Dendritic cell treated with granulocyte-macrophage colony-stimulating factor and Interleukin-4, amounts not matched to agents 40 ng/mL and 50 ng/mL, for 4 days (primary cell): ENCODE measurements at regions not wholly inside any gene's neighbourhood (a gene's known extent, or its start where the extent isn't known, plus 50 kb on each side); places are given as distances from the start of the nearest gene placed in this dataset.
A peak's percentile ranks its signal among the peaks of the same experiment; 100 is the strongest.
"Not testable (repeated sequence)": the region's sequence is repeated elsewhere in the genome, so short reads cannot be mapped to it uniquely, and the experiment has no call there.

ENCODE experiments used
- H3K27ac Mint-ChIP-seq: one replicate; pipeline ENCODE4 v1.8.0; 2022; ENCODE audit warnings: mild to moderate bottlenecking, mixed read lengths
- H3K27me3 Mint-ChIP-seq: one replicate; pipeline ENCODE4 v1.8.0; 2022; ENCODE audit warnings: mild to moderate bottlenecking, mixed read lengths
- H3K36me3 Mint-ChIP-seq: one replicate; pipeline ENCODE4 v1.8.0; 2022; ENCODE audit warnings: low read depth, mixed read lengths
- H3K4me1 Mint-ChIP-seq: one replicate; pipeline ENCODE4 v1.8.0; 2022; ENCODE audit warnings: low read depth, mixed read lengths
- H3K4me3 Mint-ChIP-seq: one replicate; pipeline ENCODE4 v1.8.0; 2022; ENCODE audit warnings: mild to moderate bottlenecking, moderate library complexity, mixed read lengths
- H3K9me3 Mint-ChIP-seq: one replicate; pipeline ENCODE4 v1.8.0; 2022; ENCODE audit warnings: mixed read lengths
- intact Hi-C: fragments of 100-400 bp; cut with micrococcal nuclease; formaldehyde crosslinking; loops from one replicate; pipeline ENCODE4 v1.15.0; 2022

GRCh38 chr10:15442056-15442455, 71.0 kb upstream of the FAM171A1 start:
- Mint-ChIP-seq H3K36me3 (no peaks in the 10 kb centered on the region), H3K4me1 (no peaks in the 10 kb centered on the region), H3K27ac (no peak overlapping the region), H3K27me3 (peaks cover 18% of the 10 kb centered on the region), H3K4me3 (no peak overlapping the region), H3K9me3 (no peaks in the 10 kb centered on the region)
- intact Hi-C loops = no loop called here

GRCh38 chr10:15440204-15440711, 69.2 kb upstream of the FAM171A1 start:
- no peaks in the 10 kb centered on the region for H3K36me3 Mint-ChIP-seq
- H3K27me3 Mint-ChIP-seq = peaks cover 18% of the 10 kb centered on the region
- intact Hi-C loops = no loop called here
- no peak overlapping the region for H3K27ac Mint-ChIP-seq
- H3K4me3 Mint-ChIP-seq = no peak overlapping the region
- no peaks in the 10 kb centered on the region for H3K9me3 Mint-ChIP-seq
- H3K4me1 Mint-ChIP-seq = no peaks in the 10 kb centered on the region

DNA sequence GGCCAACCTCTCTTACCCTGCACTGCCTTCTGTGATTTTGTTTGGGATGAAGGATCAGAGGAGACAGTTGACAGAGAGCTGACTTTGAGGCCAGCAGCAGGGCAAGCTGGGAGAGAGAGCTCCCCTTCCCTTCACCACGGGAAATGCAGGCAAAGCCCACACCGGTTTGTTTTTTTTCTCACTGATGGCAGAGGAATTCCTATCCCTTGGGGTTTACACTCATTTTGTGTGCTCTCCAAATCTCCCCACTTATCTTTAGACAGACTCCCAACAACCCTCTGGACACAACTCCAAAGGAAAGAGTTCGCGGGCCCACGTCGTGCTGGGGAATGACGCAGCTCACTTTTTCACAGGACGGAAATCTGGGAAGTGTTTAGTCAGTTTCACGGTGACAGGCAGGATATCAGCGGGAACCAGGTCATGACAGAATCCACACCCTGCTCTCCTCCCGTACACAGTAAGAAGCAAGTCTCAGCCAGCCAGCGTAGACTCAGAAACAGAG, 68.3 kb upstream of the FAM171A1 start:
- H3K27me3 Mint-ChIP-seq = peaks cover 21% of the 10 kb centered on the region
- peaks cover 2% of the 10 kb centered on the region for H3K4me1 Mint-ChIP-seq
- intact Hi-C loops = no loop called here
- no peaks in the 10 kb centered on the region for H3K9me3 Mint-ChIP-seq
- no peak overlapping the region for H3K4me3 Mint-ChIP-seq
- no peaks in the 10 kb centered on the region for H3K36me3 Mint-ChIP-seq
- no peak overlapping the region for H3K27ac Mint-ChIP-seq

DNA sequence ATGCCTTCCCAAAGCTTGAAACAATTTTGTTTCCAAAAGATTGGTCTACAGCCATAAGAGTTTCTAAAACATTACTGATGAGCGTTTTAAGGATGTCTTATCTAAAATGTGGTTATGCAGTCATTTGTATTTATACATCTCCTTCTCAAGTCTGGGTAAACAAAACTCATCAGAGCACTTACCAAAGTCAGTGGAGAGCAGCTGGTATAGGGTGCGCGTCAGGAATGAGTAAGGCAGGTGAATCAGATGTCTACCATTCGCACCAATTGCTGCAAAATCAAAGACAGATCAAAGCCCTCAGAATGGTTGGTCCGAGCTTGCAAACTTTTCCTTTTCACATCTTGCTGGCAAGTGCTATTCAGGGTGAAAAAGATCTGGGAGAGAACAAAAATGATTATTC, 65.6 kb upstream of the FAM171A1 start:
- Mint-ChIP-seq H3K27ac (no peak overlapping the region), H3K36me3 (no peaks in the 10 kb centered on the region), H3K27me3 (peaks cover 21% of the 10 kb centered on the region), H3K4me1 (peaks cover 7% of the 10 kb centered on the region), H3K4me3 (no peak overlapping the region), H3K9me3 (no peaks in the 10 kb centered on the region)
- intact Hi-C loops = no loop called here

GRCh38 chr10:15433850-15434537, 62.9 kb upstream of the FAM171A1 start:
- Mint-ChIP-seq H3K27ac (no peak overlapping the region), H3K27me3 (peaks cover 8% of the 10 kb centered on the region)
- intact Hi-C loops = loop anchor here (5.0 kb wide), 1 partner anchor 293 kb away; no protein-coding TSS in a partner anchor

DNA sequence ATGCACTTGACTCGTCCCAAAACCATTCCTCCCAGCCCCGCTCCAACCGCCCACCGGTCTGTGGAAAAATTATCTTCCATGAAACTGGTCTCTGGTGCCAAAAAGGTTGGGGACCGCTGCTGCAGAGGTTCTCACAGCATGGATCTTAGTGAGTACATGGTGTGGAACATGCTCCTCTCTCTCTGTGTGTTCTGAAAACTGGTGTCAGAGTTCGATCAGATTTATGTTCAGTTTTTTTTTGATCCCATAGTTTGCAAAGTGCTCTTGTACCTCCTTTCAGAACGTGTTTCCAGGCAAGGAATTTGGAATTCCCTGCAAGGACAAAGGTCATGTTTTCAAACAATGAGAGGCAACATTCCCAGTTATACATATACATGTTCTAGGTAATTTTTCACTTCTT, 61.2 kb upstream of the FAM171A1 start:
- Mint-ChIP-seq H3K36me3 (no peaks in the 10 kb centered on the region), H3K4me3 (no peak overlapping the region), H3K27ac (no peak overlapping the region), H3K27me3 (peaks cover 3% of the 10 kb centered on the region), H3K9me3 (no peaks in the 10 kb centered on the region), H3K4me1 (peaks cover 7% of the 10 kb centered on the region)
- intact Hi-C loops = loop anchor here (5.0 kb wide), 1 partner anchor 295 kb away; no protein-coding TSS in a partner anchor

More at GRCh38 chr10:15433850-15434537, 62.9 kb upstream of the FAM171A1 start:
- H3K4me3 Mint-ChIP-seq = peak overlapping the region; percentile 80
- peaks cover 7% of the 10 kb centered on the region for H3K4me1 Mint-ChIP-seq
- H3K9me3 Mint-ChIP-seq = no peaks in the 10 kb centered on the region
- no peaks in the 10 kb centered on the region for H3K36me3 Mint-ChIP-seq

DNA sequence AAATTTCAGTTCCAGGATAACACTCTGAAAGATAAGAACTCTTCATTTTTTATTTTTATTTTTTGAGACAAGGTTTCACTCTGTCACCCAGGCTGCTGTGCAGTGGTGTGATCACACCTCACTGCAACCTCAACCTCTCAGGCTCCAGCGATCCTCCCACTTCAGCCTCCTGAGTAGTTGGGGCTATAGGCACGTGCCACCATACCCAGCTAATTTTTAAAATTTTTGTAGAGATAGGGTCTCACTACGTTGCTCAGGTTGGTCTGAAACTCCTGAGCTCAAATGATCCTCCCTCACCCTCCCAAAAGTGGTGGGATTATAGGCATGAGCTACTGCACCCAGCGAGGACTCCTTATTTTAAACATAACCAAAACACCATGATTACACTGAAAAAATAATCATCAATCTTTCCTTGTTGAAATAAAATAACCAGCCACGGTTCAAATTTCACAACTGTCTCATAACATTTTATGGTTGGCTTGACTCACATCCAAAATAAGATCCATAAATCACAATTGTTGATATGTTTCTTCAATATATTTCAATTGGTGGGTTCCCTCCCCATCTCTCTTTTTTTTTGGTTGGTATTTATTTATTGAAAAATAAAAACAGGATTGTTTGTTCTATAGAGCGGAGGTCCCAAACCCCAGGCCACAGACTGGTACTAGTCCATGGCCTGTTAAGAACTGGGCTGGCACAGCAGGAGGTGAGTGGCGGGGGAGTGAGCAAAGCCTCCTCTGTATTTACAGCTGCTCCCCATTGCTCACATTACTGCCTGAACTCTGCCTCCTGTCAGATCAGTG, 60.1 kb upstream of the FAM171A1 start:
- Mint-ChIP-seq H3K9me3 (no peaks in the 10 kb centered on the region), H3K4me1 (peaks cover 7% of the 10 kb centered on the region)

DNA sequence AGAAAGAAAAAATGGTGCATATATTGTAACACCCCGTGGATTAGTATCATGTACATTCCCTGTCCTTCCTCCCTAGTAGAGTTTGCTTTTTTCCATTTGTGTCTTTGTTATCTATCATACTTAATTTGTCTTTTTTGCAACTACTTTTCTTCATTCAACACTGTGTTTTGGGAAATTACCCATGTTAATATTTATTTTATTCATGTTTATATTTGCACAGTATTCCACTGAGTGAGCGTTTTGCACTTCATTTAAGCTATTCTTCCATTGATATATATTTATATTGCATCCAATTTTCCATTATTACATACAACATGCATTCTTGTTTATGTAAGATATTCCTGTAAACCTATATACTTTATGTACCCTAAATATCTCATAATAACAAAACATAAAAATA, 57.6 kb upstream of the FAM171A1 start:
- H3K9me3 Mint-ChIP-seq = no peaks in the 10 kb centered on the region
- intact Hi-C loops = no loop called here
- no peaks in the 10 kb centered on the region for H3K36me3 Mint-ChIP-seq
- H3K4me3 Mint-ChIP-seq = no peak overlapping the region
- H3K4me1 Mint-ChIP-seq = no peaks in the 10 kb centered on the region
- no peak overlapping the region for H3K27ac Mint-ChIP-seq
- H3K27me3 Mint-ChIP-seq = no peaks in the 10 kb centered on the region

More for the DNA sequence above, 60.1 kb upstream of the FAM171A1 start:
- intact Hi-C loops = loop anchor here (5.0 kb wide), 1 partner anchor 296 kb away; no protein-coding TSS in a partner anchor
- no peak overlapping the region for H3K4me3 Mint-ChIP-seq
- H3K27me3 Mint-ChIP-seq = peaks cover 3% of the 10 kb centered on the region
- no peaks in the 10 kb centered on the region for H3K36me3 Mint-ChIP-seq
- H3K27ac Mint-ChIP-seq = no peak overlapping the region

DNA sequence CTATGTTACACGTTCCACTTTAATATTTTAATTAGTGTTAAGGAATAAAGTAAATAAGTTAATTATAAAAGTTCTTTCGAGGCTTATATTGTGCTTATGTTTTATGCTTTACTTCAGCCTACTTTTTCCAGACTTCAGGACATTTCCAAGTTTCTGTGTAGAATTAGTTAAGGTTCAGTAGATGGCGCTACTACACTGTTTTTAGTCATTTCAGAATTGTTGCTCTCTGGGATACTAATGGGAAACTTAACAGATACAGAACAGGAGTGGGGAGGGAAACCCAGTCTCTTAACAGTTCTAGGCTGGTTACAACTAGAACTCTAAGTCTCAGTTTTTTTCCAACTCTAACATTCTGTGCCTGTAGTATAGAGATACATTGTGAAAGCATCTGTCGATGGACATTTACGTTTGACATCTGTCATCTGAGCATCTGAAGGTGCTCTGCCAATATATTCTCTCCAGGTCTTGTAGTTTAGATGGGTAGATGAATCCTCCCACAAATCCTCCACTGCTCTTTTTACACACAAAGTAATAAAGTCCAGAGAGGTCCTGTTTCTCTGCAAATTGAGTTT, 56.8 kb upstream of the FAM171A1 start:
- no peak overlapping the region for H3K27ac Mint-ChIP-seq
- H3K4me1 Mint-ChIP-seq = no peaks in the 10 kb centered on the region
- H3K4me3 Mint-ChIP-seq = no peak overlapping the region
- intact Hi-C loops = no loop called here
- no peaks in the 10 kb centered on the region for H3K9me3 Mint-ChIP-seq
- no peaks in the 10 kb centered on the region for H3K36me3 Mint-ChIP-seq
- H3K27me3 Mint-ChIP-seq = no peaks in the 10 kb centered on the region

DNA sequence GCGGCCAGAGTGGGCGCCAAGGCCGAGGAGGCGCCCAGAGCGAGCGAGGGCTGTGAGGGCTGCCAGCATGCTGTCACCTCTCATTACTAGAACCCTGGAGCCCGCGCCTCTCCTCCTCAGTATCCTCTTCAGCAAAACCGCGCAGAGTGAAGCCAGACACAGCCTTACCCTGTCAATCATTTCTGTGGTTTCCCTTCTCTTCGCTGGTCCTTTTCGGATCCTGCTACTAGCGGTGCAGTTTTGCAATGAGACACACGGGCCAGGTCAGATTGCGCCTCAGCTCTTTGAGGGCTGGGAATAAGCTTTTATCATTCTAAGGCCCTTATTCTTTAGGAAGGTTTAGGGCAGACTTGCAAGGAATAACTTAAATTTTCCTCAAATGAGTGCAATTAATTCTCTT, 55.5 kb upstream of the FAM171A1 start:
- Mint-ChIP-seq H3K36me3 (no peaks in the 10 kb centered on the region), H3K27ac (no peak overlapping the region), H3K4me3 (no peak overlapping the region), H3K27me3 (no peaks in the 10 kb centered on the region), H3K4me1 (no peaks in the 10 kb centered on the region), H3K9me3 (no peaks in the 10 kb centered on the region)
- intact Hi-C loops = no loop called here

DNA sequence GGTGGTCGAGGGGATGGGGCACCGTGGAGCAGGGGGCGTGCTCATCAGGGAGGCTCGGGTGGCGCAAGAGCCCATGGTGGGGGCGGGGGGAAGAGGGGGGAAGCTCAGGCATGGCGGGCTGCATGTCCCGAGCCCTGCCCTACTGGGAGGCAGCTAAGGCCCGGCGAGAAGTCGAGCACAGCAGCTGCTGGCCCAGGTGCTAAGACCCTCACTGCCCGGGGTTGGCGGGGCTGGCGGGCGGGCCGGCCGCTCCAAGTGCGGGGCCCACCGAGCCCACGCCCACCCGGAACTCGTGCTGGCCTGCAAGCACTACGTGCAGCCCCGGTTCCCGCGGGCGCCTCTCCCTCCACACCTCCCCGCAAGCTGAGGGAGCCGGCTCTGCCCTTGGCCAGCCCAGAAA, 55.0 kb upstream of the FAM171A1 start:
- Mint-ChIP-seq H3K36me3 (no peaks in the 10 kb centered on the region), H3K27me3 (no peaks in the 10 kb centered on the region), H3K9me3 (no peaks in the 10 kb centered on the region), H3K4me3 (no peak overlapping the region), H3K27ac (no peak overlapping the region), H3K4me1 (no peaks in the 10 kb centered on the region)
- intact Hi-C loops = no loop called here

- H3K27ac Mint-ChIP-seq, H3K9me3 Mint-ChIP-seq, intact Hi-C loops: not testable (repeated sequence)
These were observed 50.8 kb upstream of the FAM171A1 start for GRCh38 chr10:15421875-15422274.

More at GRCh38 chr10:15421875-15422274, 50.8 kb upstream of the FAM171A1 start:
- H3K36me3 Mint-ChIP-seq, H3K27me3 Mint-ChIP-seq, H3K4me1 Mint-ChIP-seq, H3K4me3 Mint-ChIP-seq: not testable (repeated sequence)
